Immature natural killer cell (primary cell): ENCODE measurements at regions not wholly inside any gene's neighbourhood (a gene's known extent, or its start where the extent isn't known, plus 50 kb on each side); places are given as distances from the start of the nearest gene placed in this dataset.
"Not testable (repeated sequence)": the region's sequence is repeated elsewhere in the genome, so short reads cannot be mapped to it uniquely, and the experiment has no call there.

Experiments
- DNase-seq, 3 donors: peaks; one replicate each; pipeline ENCODE4 v3.0.0; 2022; ENCODE audit warnings: mixed read lengths in 1 of 3
- H3K27ac Mint-ChIP-seq, 6 donors: one replicate each; pipeline ENCODE4 v1.8.0; 2020; ENCODE audit warnings: mixed read lengths in 6 of 6, mild to moderate bottlenecking in 5 of 6, inconsistent platforms in 4 of 6, moderate library complexity in 3 of 6
- H3K27me3 Mint-ChIP-seq, 3 donors: one replicate each; pipeline ENCODE4 v1.8.0; 2020 to 2021; ENCODE audit warnings: low read depth in 3 of 3, mild to moderate bottlenecking in 3 of 3, mixed read lengths in 3 of 3, moderate library complexity in 3 of 3, inconsistent platforms in 1 of 3
- H3K36me3 Mint-ChIP-seq, 3 donors: one replicate each; pipeline ENCODE4 v1.8.0; 2020; ENCODE audit warnings: mixed read lengths in 3 of 3, inconsistent platforms in 2 of 3, mild to moderate bottlenecking in 2 of 3
- H3K4me1 Mint-ChIP-seq, 2 donors: one replicate each; pipeline ENCODE4 v1.8.0; 2020; ENCODE audit warnings: inconsistent platforms in 2 of 2, mild to moderate bottlenecking in 2 of 2, mixed read lengths in 2 of 2, moderate library complexity in 1 of 2
- H3K4me3 Mint-ChIP-seq, 5 donors: one replicate each; pipeline ENCODE4 v1.8.0; 2020; ENCODE audit warnings: mild to moderate bottlenecking in 5 of 5, mixed read lengths in 5 of 5, inconsistent platforms in 3 of 5, moderate library complexity in 3 of 5
- H3K9me3 Mint-ChIP-seq, 6 donors: one replicate each; pipeline ENCODE4 v1.8.0; 2020; ENCODE audit warnings: mild to moderate bottlenecking in 6 of 6, mixed read lengths in 6 of 6, inconsistent platforms in 4 of 6, moderate library complexity in 3 of 6

DNA sequence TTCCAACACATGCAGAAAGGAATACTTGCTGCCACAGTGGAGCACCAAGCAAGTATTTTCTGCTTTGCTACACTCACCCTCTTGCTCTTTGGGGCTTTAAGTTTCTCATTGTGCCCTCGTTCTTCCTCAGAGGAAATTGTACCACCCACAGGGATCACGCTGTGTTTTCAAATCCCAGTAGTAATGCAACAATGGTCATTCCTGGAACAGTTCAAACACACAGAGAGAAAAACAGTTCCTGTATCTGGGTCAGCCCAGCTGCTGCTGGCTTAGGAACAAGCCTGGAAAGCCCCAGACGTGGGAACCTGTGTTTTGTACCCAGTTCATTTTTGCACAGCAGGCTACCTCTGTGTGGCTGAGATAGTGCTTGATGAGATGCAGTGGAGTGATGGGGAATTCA is 907.8 kb downstream of the STPG2 start:
- peaks cover 0 to 2% (median 0%) of the 10 kb centered on the region in 3 donors for H3K27me3 Mint-ChIP-seq
- H3K4me3 Mint-ChIP-seq = no peak overlapping the region
- H3K27ac Mint-ChIP-seq = no peak overlapping the region
- DNase-seq = no peak
- no peaks in the 10 kb centered on the region for H3K4me1 Mint-ChIP-seq
- H3K36me3 Mint-ChIP-seq = no peaks in the 10 kb centered on the region
- H3K9me3 Mint-ChIP-seq = peaks cover 7 to 42% (median 22%) of the 10 kb centered on the region in 6 donors

DNA sequence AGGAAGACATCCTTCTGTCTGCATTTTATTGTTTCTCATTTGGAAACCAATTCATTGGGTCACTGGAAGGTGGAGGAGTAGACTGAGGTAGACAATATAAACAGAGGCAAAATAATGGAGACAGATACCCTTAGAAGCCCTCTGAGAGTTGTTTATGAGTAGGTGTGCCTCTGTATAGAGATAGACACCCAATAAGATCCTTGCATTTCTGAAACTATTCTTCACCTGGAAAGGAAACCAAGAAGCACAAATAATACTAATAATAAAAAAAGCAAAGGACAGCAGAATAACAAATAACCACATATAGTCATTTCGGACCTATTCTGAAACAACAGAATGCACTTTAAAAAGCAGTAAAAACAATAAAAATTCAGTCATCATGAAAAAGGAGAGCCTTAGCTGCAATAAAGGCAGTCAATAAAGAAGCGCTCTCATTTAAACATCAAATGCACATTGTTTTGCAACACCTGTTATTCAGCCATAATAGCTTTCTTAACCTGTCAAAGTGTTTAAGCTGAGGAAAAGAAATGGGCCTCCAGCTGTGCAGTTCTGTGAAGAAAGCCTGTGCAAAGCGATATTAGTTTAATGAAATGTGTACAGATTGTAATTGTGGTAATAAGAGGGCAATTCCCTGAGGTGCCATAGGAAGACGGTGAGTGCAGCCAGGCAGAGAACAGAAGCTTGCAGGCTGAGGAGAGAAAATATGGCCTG is 904.2 kb downstream of the STPG2 start:
- DNase-seq = no peak
- H3K4me3 Mint-ChIP-seq = no peak overlapping the region
- no peak overlapping the region for H3K27ac Mint-ChIP-seq
- peaks cover 11 to 44% (median 21%) of the 10 kb centered on the region in 6 donors for H3K9me3 Mint-ChIP-seq
- peaks cover 0 to 3% (median 0%) of the 10 kb centered on the region in 3 donors for H3K27me3 Mint-ChIP-seq
- no peaks in the 10 kb centered on the region for H3K4me1 Mint-ChIP-seq
- H3K36me3 Mint-ChIP-seq = no peaks in the 10 kb centered on the region

DNA sequence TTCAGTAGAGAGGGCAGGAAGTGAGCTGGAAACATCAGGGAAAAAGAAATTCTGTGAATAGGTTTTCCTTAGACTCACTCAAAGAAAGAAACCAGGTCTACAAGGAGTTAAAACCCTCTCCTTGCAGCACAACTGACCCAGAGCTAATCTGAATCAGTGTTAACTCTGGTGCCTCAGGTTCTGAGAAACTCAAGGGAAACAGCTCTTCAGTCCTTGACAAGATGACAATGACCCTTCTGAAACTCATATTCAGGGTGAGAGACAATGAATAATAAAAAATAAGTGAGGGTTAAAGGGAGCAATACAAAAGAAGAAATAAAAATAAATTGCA is 903.6 kb downstream of the STPG2 start:
- H3K36me3 Mint-ChIP-seq = no peaks in the 10 kb centered on the region
- H3K27me3 Mint-ChIP-seq = peaks cover 0 to 3% (median 0%) of the 10 kb centered on the region in 3 donors
- H3K4me3 Mint-ChIP-seq = no peak overlapping the region
- peaks cover 11 to 42% (median 21%) of the 10 kb centered on the region in 6 donors for H3K9me3 Mint-ChIP-seq
- no peak overlapping the region for H3K27ac Mint-ChIP-seq
- DNase-seq = no peak
- no peaks in the 10 kb centered on the region for H3K4me1 Mint-ChIP-seq

DNA sequence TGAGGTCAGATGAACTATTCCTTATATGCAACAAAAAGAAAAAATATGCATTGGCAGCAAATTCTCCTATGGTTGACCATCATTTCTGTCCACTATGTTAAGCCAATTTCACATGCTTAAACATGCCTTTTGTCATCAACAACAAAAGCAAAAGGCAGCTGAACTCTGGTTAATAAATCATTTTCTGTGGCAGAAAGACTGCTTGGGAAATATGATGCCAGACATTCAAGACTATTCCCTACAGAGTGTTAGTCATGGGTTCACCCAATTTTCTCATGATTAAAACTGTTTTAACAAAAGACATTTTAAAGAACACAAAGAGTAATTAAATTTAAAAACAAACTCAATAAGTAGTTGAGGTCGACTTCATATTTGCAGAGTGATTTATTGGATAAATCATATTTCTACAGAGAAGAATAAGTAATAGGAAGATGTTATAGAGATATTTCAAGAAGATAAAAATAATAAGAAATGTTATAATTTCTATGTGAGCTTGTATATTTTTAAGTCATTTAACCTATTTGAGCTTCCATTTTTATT is 890.6 kb downstream of the STPG2 start:
- Mint-ChIP-seq H3K9me3 (peaks cover 9 to 35% (median 20%) of the 10 kb centered on the region in 6 donors), H3K27me3 (peaks cover 0 to 2% (median 2%) of the 10 kb centered on the region in 3 donors), H3K36me3 (no peaks in the 10 kb centered on the region), H3K4me1 (no peaks in the 10 kb centered on the region), H3K4me3 (no peak overlapping the region), H3K27ac (no peak overlapping the region)
- DNase-seq = no peak

DNA sequence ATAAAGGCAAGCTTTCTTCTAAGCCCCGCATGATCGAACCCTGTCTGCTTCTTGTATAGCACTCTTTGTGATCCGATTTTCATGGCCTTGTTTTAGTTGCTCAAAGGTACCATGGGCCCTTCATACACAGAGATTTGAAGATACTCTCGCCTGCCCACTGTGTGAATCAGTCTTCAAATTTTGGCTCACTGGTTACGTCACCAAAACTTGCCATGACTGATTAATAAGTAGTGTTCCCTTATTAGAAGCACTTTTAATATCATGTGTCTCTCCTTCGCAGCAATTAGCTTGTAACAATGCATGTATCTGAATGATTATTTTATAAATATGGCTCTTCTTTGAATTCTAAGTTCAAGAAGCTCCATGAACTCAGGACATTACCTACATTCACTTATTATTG is 880.5 kb downstream of the STPG2 start:
- Mint-ChIP-seq H3K27me3 (peaks cover 0 to 6% (median 0%) of the 10 kb centered on the region in 3 donors), H3K27ac (no peak overlapping the region), H3K9me3 (peaks cover 8 to 26% (median 14%) of the 10 kb centered on the region in 6 donors), H3K36me3 (peaks cover 0 to 4% (median 0%) of the 10 kb centered on the region in 3 donors), H3K4me1 (no peaks in the 10 kb centered on the region), H3K4me3 (no peak overlapping the region)
- DNase-seq = no peak

DNA sequence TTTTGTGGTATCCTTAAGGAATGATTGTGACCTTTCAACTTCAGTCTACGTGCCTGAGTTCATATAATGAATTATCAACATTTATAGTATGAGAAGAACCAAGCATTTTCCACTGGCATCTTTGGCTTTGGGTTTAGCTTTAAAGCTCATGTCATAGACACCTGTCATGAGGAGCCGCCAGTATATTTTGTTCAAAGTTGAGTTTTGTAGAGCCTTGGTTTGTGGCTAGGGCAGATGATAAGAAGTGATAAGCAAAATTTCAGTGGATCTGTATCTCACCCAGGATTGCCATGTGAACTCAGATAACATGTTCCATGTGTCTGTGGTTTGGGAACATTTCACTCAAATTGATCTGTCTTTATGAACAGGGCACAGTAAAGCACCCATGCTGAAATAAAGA is 873.2 kb downstream of the STPG2 start:
- DNase-seq = no peak
- Mint-ChIP-seq H3K9me3 (peaks cover 7 to 36% (median 20%) of the 10 kb centered on the region in 6 donors), H3K4me3 (no peak overlapping the region), H3K36me3 (no peaks in the 10 kb centered on the region), H3K27ac (no peak overlapping the region), H3K27me3 (no peaks in the 10 kb centered on the region), H3K4me1 (no peaks in the 10 kb centered on the region)

DNA sequence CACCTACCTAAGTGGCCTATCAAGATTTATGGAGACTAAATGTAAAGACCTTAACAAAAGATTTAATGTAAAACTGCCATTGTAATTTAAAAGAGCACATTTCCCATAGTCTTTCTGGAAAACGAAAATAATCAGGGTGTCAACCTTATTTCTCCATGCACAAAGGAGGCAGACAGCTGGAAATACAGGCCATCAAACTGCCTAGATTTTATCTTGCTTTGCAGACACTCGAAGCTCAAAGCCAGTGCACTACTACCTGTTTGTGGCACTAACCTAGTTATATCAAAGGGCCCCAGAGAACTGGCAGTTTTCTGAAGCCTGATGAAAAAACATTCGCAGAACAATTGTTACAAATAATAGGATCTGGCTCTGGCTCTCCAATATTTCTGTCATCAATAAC is 863.9 kb downstream of the STPG2 start:
- H3K4me1 Mint-ChIP-seq = no peaks in the 10 kb centered on the region
- H3K27ac Mint-ChIP-seq = no peak overlapping the region
- no peak overlapping the region for H3K4me3 Mint-ChIP-seq
- no peaks in the 10 kb centered on the region for H3K27me3 Mint-ChIP-seq
- no peak for DNase-seq
- no peaks in the 10 kb centered on the region for H3K36me3 Mint-ChIP-seq
- peaks cover 2 to 48% (median 23%) of the 10 kb centered on the region in 6 donors for H3K9me3 Mint-ChIP-seq

DNA sequence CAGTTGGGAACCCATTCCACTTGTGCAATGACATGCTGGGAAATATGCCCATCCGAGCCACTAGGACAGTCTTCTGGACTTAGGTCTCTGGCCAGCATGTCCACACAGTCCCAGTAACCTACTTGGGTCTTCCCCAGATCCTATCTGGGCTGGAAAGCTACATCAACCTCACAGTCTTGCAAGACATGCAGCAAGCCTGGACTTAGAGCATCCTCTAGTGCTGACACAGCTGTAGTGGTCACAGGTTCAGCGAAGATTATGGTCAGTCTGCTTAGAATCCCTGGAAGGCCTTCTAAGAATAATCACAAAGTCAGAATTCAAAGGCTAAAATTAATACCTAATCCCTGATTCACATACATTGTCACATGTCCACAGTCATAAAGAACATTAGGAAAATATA is 842.7 kb downstream of the STPG2 start:
- no peak overlapping the region for H3K4me3 Mint-ChIP-seq
- peaks cover 10 to 43% (median 25%) of the 10 kb centered on the region in 6 donors for H3K9me3 Mint-ChIP-seq
- H3K36me3 Mint-ChIP-seq = no peaks in the 10 kb centered on the region
- H3K27me3 Mint-ChIP-seq = no peaks in the 10 kb centered on the region
- no peak overlapping the region for H3K27ac Mint-ChIP-seq
- no peak for DNase-seq
- no peaks in the 10 kb centered on the region for H3K4me1 Mint-ChIP-seq

DNA sequence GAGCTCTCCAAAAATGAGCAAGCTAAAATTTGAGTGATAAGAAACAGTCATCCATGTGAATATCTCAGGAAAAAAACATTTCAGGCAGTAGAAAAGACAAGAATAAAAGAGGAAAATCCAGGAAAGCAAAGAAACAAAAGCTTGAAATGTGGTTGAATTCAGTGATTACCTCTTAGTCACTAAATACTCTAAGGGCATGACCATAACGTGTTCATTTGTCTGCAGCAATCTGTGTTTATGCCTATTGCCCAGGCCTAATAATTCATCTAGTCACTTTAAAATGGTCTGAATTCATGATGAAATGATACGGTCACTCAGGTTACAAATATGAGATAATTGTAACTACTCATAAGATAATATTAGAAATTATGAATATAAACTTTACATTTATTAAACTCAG is 837.9 kb downstream of the STPG2 start:
- Mint-ChIP-seq H3K9me3 (peaks cover 8 to 43% (median 12%) of the 10 kb centered on the region in 6 donors), H3K4me3 (no peak overlapping the region), H3K36me3 (no peaks in the 10 kb centered on the region), H3K27ac (no peak overlapping the region), H3K27me3 (no peaks in the 10 kb centered on the region), H3K4me1 (no peaks in the 10 kb centered on the region)
- no peak for DNase-seq

DNA sequence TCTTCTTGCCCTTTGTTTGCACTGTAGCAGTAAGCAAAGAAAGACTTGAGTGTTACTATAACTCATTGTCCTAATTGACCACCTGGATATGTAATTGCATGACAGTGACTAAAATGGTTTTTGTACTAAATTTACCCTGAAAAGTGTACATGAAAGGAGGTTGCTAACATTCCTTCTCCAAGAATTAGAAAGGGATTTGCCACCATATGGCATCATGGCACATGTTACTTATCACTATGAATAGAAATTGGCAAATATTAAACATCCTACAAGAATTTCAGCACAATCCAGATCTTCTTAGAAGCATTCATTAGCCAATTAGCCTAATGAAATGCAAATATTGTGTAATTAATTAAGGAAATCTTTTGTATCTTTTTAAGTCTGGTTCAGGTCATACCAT is 834.2 kb downstream of the STPG2 start:
- Mint-ChIP-seq H3K9me3 (peaks cover 3 to 36% (median 11%) of the 10 kb centered on the region in 6 donors), H3K36me3 (no peaks in the 10 kb centered on the region), H3K27ac (no peak overlapping the region), H3K4me1 (no peaks in the 10 kb centered on the region), H3K27me3 (no peaks in the 10 kb centered on the region), H3K4me3 (no peak overlapping the region)
- no peak for DNase-seq

DNA sequence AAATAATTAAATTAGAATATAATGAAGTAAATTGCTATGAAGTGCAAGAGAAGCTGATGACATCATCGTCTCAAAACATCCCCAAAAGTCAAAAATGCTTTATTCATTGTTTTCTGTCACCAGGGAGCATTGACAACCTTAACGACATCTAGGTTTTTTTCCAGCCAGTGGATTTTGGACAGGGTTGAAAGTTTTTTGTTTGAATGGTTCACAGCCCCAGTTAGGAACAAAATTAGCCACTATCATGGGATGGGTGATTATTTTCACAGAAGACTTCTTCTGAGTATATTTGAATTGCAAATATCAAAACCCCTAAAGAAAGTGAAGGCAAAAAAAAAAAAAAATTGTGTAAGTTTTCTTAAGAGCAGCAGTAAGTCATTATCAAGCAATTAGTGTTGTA is 826.1 kb downstream of the STPG2 start:
- Mint-ChIP-seq H3K27me3 (no peaks in the 10 kb centered on the region), H3K36me3 (no peaks in the 10 kb centered on the region), H3K27ac (no peak overlapping the region), H3K4me3 (no peak overlapping the region), H3K4me1 (no peaks in the 10 kb centered on the region), H3K9me3 (peaks cover 5 to 33% (median 12%) of the 10 kb centered on the region in 6 donors)
- DNase-seq = no peak

DNA sequence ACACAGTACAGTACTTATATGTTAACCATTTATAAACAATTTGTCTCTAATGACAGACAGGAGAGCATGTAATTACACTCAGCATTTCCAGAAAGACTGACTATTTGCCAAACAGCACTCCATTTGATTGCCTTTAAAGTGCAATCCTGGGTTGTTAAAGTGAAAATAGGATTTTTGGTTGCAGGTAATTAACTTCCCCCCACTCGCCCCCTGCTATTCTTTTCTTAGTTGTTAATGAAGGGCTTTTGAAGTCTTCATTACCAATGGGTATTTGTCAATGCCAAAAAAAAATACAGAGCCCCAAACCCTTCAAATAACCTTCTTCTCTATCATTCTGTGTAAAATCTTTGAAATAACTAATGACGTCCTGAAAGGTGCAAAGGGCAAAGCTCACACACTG is 825.6 kb downstream of the STPG2 start:
- Mint-ChIP-seq H3K9me3 (peaks cover 5 to 34% (median 12%) of the 10 kb centered on the region in 6 donors), H3K27ac (no peak overlapping the region), H3K4me3 (no peak overlapping the region), H3K4me1 (no peaks in the 10 kb centered on the region), H3K36me3 (no peaks in the 10 kb centered on the region), H3K27me3 (no peaks in the 10 kb centered on the region)
- no peak for DNase-seq

DNA sequence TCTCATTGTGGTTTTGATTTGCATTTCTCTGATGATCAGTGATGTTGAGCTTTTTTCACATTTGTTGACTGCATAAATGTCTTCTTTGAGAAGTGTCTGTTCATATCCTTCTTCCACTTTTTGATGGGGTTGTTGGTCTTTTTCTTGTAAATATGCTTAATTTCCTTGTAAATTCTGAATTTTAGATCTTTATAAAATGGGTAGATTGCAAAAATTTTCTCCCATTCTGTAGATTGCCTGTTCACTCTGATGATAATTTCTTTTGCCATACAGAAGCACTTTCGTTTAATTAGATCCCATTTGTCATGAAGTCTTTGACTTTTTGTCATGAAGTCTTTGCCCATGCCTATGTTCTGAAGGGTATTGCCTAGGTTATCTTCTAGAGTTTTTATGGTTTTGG is 817.5 kb downstream of the STPG2 start:
- peaks cover 8 to 37% (median 17%) of the 10 kb centered on the region in 6 donors for H3K9me3 Mint-ChIP-seq
- H3K27ac Mint-ChIP-seq, H3K4me1 Mint-ChIP-seq, DNase-seq, H3K4me3 Mint-ChIP-seq, H3K36me3 Mint-ChIP-seq, H3K27me3 Mint-ChIP-seq: not testable (repeated sequence)

DNA sequence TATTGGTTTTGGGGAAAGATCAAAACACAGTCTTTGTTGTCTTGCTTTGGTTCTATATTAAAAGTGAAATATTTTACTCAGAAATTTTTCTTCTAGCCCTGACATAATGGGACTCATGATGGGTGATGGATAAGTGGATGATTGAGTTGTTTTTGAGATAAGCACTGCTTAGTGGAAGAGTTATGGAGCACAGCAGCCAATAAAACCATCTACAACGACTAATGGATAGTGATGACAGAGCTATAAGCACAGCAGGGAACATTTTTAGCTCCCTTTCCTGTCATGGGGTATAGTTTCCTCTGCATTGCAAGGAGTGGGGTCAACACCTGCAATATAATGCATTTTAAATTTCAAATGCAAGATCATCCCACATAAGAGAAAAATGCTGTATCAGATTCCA is 812.4 kb downstream of the STPG2 start:
- Mint-ChIP-seq H3K4me1 (no peaks in the 10 kb centered on the region), H3K27ac (no peak overlapping the region), H3K9me3 (peaks cover 5 to 38% (median 20%) of the 10 kb centered on the region in 6 donors), H3K27me3 (no peaks in the 10 kb centered on the region), H3K36me3 (peaks cover 0 to 1% (median 0%) of the 10 kb centered on the region in 3 donors), H3K4me3 (no peak overlapping the region)
- DNase-seq = no peak

DNA sequence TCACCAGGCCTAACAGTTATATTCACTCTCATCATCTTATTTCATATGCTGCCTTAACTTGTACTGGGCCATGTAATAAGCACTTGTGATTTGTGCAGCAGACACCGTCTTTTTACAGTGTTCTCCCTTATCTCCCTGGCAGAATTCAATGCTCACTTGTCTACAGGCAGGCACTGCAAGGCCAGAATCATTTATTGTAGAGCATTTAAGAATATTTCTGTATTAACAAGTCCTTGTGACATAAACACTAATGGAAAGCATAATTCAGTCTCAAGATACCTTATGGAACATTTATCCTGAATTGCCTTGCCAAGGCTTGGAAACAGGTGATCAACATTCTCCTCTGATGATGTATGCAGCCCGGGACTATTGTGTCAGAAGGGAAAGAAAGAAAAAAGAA is 808.9 kb downstream of the STPG2 start:
- no peak overlapping the region for H3K27ac Mint-ChIP-seq
- no peaks in the 10 kb centered on the region for H3K4me1 Mint-ChIP-seq
- H3K9me3 Mint-ChIP-seq = peaks cover 13 to 54% (median 37%) of the 10 kb centered on the region in 6 donors
- no peak overlapping the region for H3K4me3 Mint-ChIP-seq
- peaks cover 0 to 5% (median 3%) of the 10 kb centered on the region in 3 donors for H3K36me3 Mint-ChIP-seq
- DNase-seq = no peak
- H3K27me3 Mint-ChIP-seq = peaks cover 0 to 2% (median 0%) of the 10 kb centered on the region in 3 donors
